Sigmoid colon (tissue), 6 donors: ENCODE measurements at regions not wholly inside any gene's neighbourhood (a gene's known extent, or its start where the extent isn't known, plus 50 kb on each side); places are given as distances from the start of the nearest gene placed in this dataset.

ENCODE experiments used
- DNase-seq: peaks from one replicate; pipeline ENCODE4 v3.0.0-alpha.2; 2019
- H3K27ac ChIP-seq, 4 donors: fragments of 200-600 bp; sonication (generic); one replicate each; pipeline ENCODE4 v1.5.1; 2016 to 2019; ENCODE audit warnings: mild to moderate bottlenecking in 1 of 4
- H3K27me3 ChIP-seq, 3 donors: fragments of 200-600 bp; sonication (generic); one replicate each; pipeline ENCODE4 v1.5.1; 2019; ENCODE audit warnings: mild to moderate bottlenecking in 1 of 3
- H3K36me3 ChIP-seq, 4 donors: fragments of 200-600 bp; sonication (generic); one replicate each; pipeline ENCODE4 v1.5.1; 2016 to 2019
- H3K4me1 ChIP-seq, 4 donors: fragments of 200-600 bp; sonication (generic); one replicate each; pipeline ENCODE4 v1.5.1; 2017 to 2019
- H3K4me3 ChIP-seq, 4 donors: fragments of 200-600 bp; sonication (generic); one replicate each; pipeline ENCODE4 v1.5.1; 2017 to 2019; ENCODE audit warnings: mild to moderate bottlenecking in 2 of 4, moderate library complexity in 1 of 4
- H3K9me3 ChIP-seq, 4 donors: fragments of 200-600 bp in 3 of 4; sonication (generic) in 3 of 4; one replicate each; pipeline versions ENCODE4 v1.5.1 to v1.6.1; 2013 to 2019
- CTCF ChIP-seq, 4 experiments: fragments of 450-650 bp in 3 of 4; fragments of 200-600 bp in 1 of 4; IDR thresholded peaks; one replicate each; pipeline ENCODE4 v1.5.1; 2016 to 2019; ENCODE audit warnings: antibody characterized with exemption in 4 of 4, mild to moderate bottlenecking in 3 of 4, moderate library complexity in 2 of 4
- EP300 ChIP-seq, 4 donors: sonication (generic); formaldehyde crosslinking; IDR thresholded peaks; one replicate each; pipeline ENCODE4 v1.6.1; 2017; ENCODE audit warnings: antibody characterized with exemption in 4 of 4
- POLR2A ChIP-seq, 2 donors: fragments of 450-650 bp; IDR thresholded peaks; one replicate each; pipeline ENCODE4 v1.6.1; 2016; ENCODE audit warnings: antibody characterized with exemption in 2 of 2, mild to moderate bottlenecking in 2 of 2, moderate library complexity in 2 of 2
- POLR2AphosphoS5 ChIP-seq, 4 donors: sonication (generic); formaldehyde crosslinking; IDR thresholded peaks; one replicate each; pipeline ENCODE4 v1.6.1; 2017; ENCODE audit warnings: antibody characterized with exemption in 4 of 4
- WGBS, 2 donors: extraction: QIAGEN DNeasy Blood & Tissue Kit; methylation state at CpG; one replicate each; pipeline ENCODE4 v1.1.7; 2013; 5-methylcytosine and 5-hydroxymethylcytosine counted together
- intact Hi-C: fragments of 100-400 bp; cut with DNase I; formaldehyde crosslinking; loops from one replicate; pipeline ENCODE4 v1.15.1; 2023
- donor health status: healthy with polysubstance abuse.
- donor health status: healthy.

- H3K36me3 ChIP-seq = no peaks in the 10 kb centered on the region
- intact Hi-C loops = no loop called here
- DNase-seq = no peak
- H3K9me3 ChIP-seq = peaks cover 0 to 13% (median 9%) of the 10 kb centered on the region in 4 donors
- no peaks in the 10 kb centered on the region for H3K4me1 ChIP-seq
- 85 to 91% methylated on average over 1 of the region's 1 CpG for WGBS, 2 donors
- no peak overlapping the region for H3K4me3 ChIP-seq
- no peak overlapping the region for H3K27ac ChIP-seq
- no peak for TF ChIP-seq POLR2A (IDR thresholded peaks at IDR 0.05)
- no peak for TF ChIP-seq EP300 (IDR thresholded peaks at IDR 0.05)
- no peak for TF ChIP-seq CTCF (IDR thresholded peaks at IDR 0.05)
- no peak for TF ChIP-seq POLR2AphosphoS5 (IDR thresholded peaks at IDR 0.05)
- H3K27me3 ChIP-seq = peaks cover 0 to 27% (median 0%) of the 10 kb centered on the region in 3 donors
These were observed 52.7 kb upstream of the CRHR1 start for GRCh38 chr17:45731459-45731858.

GRCh38 chr17:45732926-45733505 lies 51.1 kb upstream of the CRHR1 start:
- H3K9me3 ChIP-seq = peaks cover 0 to 13% (median 9%) of the 10 kb centered on the region in 4 donors
- WGBS, 2 donors = 69 to 70% methylated on average over 6 of the region's 6 CpGs
- intact Hi-C loops = no loop called here

GRCh38 chr17:45733781-45734180 lies 50.3 kb upstream of the CRHR1 start:
- H3K4me3 ChIP-seq = no peak overlapping the region
- no peaks in the 10 kb centered on the region for H3K36me3 ChIP-seq

More at GRCh38 chr17:45732926-45733505, 51.1 kb upstream of the CRHR1 start:
- no peak overlapping the region for H3K4me3 ChIP-seq
- H3K27me3 ChIP-seq = peaks cover 0 to 17% (median 0%) of the 10 kb centered on the region in 3 donors
- H3K36me3 ChIP-seq = no peaks in the 10 kb centered on the region
- H3K4me1 ChIP-seq = no peaks in the 10 kb centered on the region
- H3K27ac ChIP-seq = no peak overlapping the region
- no peak for TF ChIP-seq POLR2A (IDR thresholded peaks at IDR 0.05)
- TF ChIP-seq EP300 (IDR thresholded peaks at IDR 0.05) = no peak
- peak; percentile 33 for DNase-seq

More at GRCh38 chr17:45733781-45734180, 50.3 kb upstream of the CRHR1 start:
- Histone ChIP-seq H3K27ac (no peak overlapping the region), H3K9me3 (peaks cover 0 to 13% (median 9%) of the 10 kb centered on the region in 4 donors), H3K4me1 (no peaks in the 10 kb centered on the region), H3K27me3 (peaks cover 0 to 11% (median 0%) of the 10 kb centered on the region in 3 donors)
- intact Hi-C loops = no loop called here
- WGBS, 2 donors = 52 to 76% methylated on average over 2 of the region's 2 CpGs
- TF ChIP-seq EP300 (IDR thresholded peaks at IDR 0.05) (no peak), POLR2AphosphoS5 (IDR thresholded peaks at IDR 0.05) (no peak), CTCF (IDR thresholded peaks at IDR 0.05) (no peak), POLR2A (IDR thresholded peaks at IDR 0.05) (no peak)
- DNase-seq = no peak
